IPS-NIHi7 (cell line): ENCODE measurements at regions not wholly inside any gene's neighbourhood (a gene's known extent, or its start where the extent isn't known, plus 50 kb on each side); places are given as distances from the start of the nearest gene placed in this dataset.
"Not testable (repeated sequence)": the region's sequence is repeated elsewhere in the genome, so short reads cannot be mapped to it uniquely, and the experiment has no call there.

Source experiments
- DNase-seq: peaks from one replicate; pipeline ENCODE4 v3.0.0; 2012; ENCODE audit warnings: mixed read lengths; ENCODE audit errors: extremely low spot score

DNA sequence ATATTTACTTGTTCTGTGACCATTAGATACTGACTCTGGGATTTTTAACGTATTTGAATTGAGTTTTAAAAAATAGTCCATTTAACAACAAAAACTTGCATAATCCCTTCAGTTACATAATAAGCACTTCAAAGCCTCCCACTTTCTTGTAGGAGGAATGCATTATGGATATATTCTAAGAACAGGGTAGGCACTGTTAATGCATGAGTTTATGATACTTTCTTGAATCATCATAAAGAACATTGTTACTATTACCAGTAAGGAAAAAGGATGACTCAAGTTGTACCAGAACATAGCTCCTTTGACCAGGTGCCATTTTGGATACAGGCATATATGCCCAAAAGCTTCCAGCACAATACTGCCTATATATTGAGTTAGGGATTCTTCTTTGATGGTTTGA lies 671.4 kb downstream of the GALC start:
- DNase-seq = no peak

GRCh38 chr14:87312894-87313205 lies 680.1 kb downstream of the GALC start:
- no peak for DNase-seq

GRCh38 chr14:87312169-87312893 lies 680.7 kb downstream of the GALC start:
- DNase-seq = no peak

DNA sequence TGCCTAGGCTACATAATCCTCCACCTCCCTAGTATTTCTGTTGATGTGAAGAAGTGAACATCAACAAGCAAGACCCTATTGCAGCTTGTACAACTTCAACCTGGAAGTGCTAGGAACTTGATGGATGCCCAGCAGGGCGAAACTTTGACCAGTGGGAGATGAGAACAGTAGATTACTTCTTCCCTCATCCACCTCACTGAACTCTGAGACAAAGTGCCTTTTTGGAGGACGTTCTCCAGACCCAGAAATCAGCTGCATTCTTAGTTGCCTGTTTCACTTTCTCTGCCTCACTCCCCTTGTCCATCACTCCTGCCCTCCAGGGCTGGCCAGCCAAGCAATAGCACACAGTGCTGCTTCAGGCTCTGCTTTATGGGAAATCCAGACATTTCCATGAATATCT lies 683.4 kb downstream of the GALC start:
- DNase-seq = no peak

GRCh38 chr14:87306409-87307168 lies 686.4 kb downstream of the GALC start:
- no peak for DNase-seq

DNA sequence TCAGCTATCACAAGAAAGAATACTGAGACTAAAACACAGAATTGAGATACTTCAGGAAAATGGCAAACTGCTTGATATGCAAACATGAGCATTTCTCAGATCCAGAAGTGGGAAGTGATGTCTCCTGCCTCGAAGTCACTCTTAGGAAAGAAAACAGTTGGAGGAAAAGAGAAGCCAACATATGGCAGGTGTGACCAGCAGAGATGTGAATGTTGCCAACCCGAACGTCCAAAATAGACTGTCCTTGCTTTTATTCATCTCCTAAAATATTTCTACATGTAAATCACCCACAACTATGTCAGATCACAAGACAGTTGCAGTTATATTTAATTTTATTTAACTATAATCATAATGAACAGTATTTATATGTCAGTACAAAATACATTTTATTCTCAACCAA lies 687.6 kb downstream of the GALC start:
- DNase-seq = no peak

DNA sequence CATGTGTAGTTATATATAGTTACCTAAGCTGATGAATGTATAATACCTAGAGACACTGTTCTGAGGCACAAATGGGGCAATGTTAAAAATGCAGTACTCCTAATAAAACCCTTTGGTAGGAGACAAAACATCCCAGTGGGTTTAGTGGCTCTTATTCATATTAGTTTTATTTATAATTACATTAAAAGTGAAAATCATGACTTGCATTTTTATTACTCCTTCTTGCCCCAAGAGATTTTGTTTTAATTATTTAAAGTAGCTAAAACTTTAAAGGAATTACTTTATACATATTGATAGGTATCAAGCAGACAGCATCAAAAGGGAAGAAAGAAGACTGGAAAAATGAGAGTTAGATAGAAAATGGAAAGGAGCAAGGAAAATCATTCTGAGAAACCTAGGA lies 688.6 kb downstream of the GALC start:
- DNase-seq = no peak

DNA sequence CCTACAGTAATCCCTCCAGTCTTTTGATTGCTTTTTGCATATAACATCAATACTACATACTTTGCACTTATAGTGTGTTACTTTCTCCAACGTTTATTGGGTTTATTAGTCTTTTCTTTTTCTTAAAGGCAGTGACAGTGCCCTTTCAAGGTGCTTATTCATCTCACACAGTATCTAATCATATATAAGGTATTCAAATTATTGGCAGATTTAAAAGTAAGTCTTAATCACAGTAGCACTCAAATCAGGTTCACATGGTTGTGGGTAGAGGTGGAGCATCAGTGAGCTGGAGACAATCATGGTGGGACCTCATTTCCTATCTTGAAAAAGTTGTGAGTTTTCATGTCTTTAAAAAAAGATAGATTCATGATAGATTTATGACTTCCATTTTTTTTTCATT lies 706.2 kb downstream of the GALC start:
- DNase-seq = no peak

- DNase-seq = no peak
These were observed 706.8 kb downstream of the GALC start for GRCh38 chr14:87286191-87286590.

GRCh38 chr14:87285506-87285905 lies 707.5 kb downstream of the GALC start:
- DNase-seq = no peak

DNA sequence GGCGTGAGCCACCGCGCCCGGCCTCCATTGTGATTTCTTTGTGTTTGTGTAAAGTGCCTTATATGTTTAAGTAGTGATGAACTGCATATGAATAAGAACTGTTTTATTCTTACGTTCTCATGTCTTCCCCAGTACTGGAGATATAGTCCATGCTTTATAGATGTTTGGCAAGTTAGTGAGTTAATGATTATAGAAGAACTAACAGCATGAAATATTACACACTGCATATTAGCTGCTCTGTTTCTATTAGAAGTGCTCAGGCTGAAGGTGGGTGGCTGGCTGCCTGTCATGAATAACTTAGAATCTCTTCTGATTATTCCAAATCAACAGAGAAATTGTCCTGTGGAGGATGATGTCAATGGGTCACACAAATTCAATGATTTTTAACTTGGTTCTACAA lies 709.4 kb downstream of the GALC start:
- DNase-seq = no peak

- DNase-seq = no peak
These were observed 710.7 kb downstream of the GALC start for GRCh38 chr14:87282266-87282665.

DNA sequence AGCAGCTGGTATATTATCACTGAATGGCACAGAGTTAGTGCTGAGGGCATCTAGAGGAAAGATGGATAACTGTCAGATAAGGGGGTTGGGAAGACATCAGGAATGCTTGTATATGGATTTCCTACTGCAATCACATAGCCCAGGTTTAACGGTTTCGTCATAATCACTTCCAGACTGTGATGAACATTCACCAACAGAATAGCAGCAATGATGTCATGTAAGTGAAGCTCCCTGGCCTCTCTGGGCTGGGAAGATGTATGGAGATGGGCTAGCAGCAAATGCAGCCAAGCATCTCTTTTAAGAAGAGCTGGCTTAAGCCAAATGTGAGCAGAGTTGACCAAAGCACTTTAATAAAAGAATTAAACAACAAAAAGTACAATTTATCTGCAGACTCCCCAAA lies 714.6 kb downstream of the GALC start:
- no peak for DNase-seq

GRCh38 chr14:87271331-87271730 lies 721.7 kb downstream of the GALC start:
- no peak for DNase-seq

GRCh38 chr14:87268997-87269396 lies 724.0 kb downstream of the GALC start:
- DNase-seq = no peak

- no peak for DNase-seq
These were observed 728.2 kb downstream of the GALC start for GRCh38 chr14:87264796-87265195.

- no peak for DNase-seq
These were observed 728.7 kb downstream of the GALC start for GRCh38 chr14:87264272-87264785.

- DNase-seq = no peak
These were observed 731.4 kb downstream of the GALC start for GRCh38 chr14:87261621-87262020.

GRCh38 chr14:87260460-87260859 lies 732.5 kb downstream of the GALC start:
- peak; percentile 10 for DNase-seq

DNA sequence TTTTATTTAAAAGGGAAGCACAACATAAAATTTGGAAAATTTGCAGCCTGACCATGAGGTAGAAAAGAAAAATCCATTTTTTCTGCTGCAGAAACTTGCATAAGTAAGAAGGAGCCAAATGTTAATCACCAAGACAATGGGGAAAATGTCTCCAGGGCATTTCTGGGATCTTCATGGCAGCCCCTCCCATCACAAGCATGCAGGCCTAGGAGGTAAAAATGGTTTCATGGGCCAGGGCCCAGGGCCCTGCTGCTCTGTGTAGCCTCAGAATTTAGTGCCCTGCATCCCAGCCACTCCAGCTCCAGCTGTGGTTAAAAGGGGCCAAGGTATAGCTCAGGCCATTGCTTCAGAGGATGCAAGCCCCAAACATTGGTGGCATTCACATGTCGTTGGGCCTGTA lies 735.6 kb downstream of the GALC start:
- no peak for DNase-seq

DNA sequence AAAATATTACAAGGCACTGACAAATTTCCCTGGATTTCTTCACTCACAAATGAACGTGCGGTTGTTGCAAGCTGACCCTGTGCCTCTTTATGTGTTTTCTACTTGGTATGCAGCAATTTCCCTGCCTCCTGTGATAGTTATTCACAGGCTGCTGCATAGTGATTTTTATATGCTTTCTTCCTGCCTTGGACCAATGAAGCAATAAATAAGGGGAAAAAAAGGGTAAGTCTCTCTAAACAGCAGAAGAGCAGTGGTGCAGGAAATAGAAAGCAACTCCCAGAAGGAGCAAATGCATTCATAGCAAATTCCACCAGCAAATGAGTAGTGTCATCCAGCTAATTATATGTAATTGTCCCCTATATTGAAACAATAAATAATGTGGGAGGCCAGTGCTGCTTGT lies 737.9 kb downstream of the GALC start:
- DNase-seq = no peak

DNA sequence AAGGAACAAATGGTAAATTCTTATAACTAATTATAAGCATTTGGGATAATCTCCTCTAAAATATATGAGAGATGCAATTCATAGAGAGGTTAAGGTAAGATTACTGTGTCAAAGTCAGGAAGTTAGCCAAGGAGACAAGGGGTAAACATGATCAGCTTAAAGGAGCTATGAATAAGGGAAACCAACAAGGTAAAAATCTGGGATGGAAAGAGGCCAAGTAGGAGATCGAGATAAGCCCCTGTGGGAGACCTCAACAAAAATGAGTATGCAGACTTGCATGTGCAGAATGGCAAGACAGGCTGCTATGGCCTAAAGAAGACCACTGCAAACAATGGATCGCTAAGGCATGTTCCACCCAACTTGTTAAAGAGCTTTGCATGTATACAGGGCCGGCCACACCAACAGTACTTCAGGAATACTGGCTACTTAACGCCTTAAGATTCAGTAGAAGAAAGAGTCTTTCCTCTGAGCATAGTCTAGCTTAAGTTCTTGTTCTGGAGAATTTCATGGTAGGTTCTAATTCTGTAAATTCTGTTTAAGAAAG lies 738.6 kb downstream of the GALC start:
- no peak for DNase-seq

DNA sequence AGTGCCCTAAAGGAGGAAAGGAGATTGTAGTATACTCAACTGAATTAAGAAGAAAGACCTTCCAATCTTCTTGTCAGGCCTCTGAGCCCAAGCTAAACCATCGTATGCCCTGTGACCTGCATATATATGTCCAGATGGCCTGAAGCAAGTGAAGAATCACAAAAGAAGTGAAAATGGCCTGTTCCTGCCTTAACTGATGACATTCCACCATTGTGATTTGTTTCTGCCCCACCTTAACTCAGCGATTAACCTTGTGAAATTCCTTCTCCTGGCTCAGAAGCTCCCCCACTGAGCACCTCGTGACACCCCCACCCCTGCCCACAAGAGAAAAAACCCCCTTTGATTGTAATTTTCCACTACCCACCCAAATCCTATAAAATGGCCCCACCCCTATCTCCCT lies 739.2 kb downstream of the GALC start:
- DNase-seq = not testable (repeated sequence)
